SU-DHL-6 (cell line): ENCODE measurements at regions not wholly inside any gene's neighbourhood (a gene's known extent, or its start where the extent isn't known, plus 50 kb on each side); places are given as distances from the start of the nearest gene placed in this dataset.

Experiments
- H2AFZ ChIP-seq: fragments of 200-600 bp; sonication (generic); 2 replicates; pipeline ENCODE4 v1.6.1; 2014; ENCODE audit warnings: low read depth, mild to moderate bottlenecking, moderate library complexity, mixed read lengths, antibody characterized with exemption, low read length; ENCODE audit not compliant: severe bottlenecking
- H3F3A ChIP-seq: fragments of 200-600 bp; shearing (Covaris generic); 2 replicates; pipeline ENCODE4 v1.6.0; 2016; ENCODE audit warnings: antibody characterized with exemption, mild to moderate bottlenecking; ENCODE audit not compliant: insufficient read depth
- H3K27ac ChIP-seq: fragments of 200-600 bp; sonication (generic); 2 replicates; pipeline ENCODE4 v1.5.1; 2016; ENCODE audit warnings: low read depth, mild to moderate bottlenecking, low read length, moderate library complexity, mixed read lengths
- H3K27me3 ChIP-seq: fragments of 200-600 bp; sonication (generic), shearing (Covaris generic); 2 replicates; pipeline ENCODE4 v1.6.0; 2014; ENCODE audit warnings: mild to moderate bottlenecking, low read length
- H3K36me3 ChIP-seq: fragments of 200-600 bp; sonication (generic); 2 replicates; pipeline ENCODE4 v1.6.1; 2014; ENCODE audit warnings: mild to moderate bottlenecking, low read length, mixed read lengths
- H3K4me2 ChIP-seq: fragments of 300-600, 200-600 bp; shearing (Covaris generic), sonication (generic); 2 replicates; pipeline ENCODE4 v1.6.0; 2014; ENCODE audit warnings: low read length, low read depth, mild to moderate bottlenecking; ENCODE audit not compliant: poor library complexity, severe bottlenecking
- H3K4me3 ChIP-seq: fragments of 200-600 bp; sonication (generic); 2 replicates; pipeline ENCODE4 v1.5.1; 2014; ENCODE audit warnings: antibody characterized with exemption, low read length, mild to moderate bottlenecking, mixed read lengths; ENCODE audit not compliant: insufficient read depth, poor library complexity, severe bottlenecking
- H3K79me2 ChIP-seq: fragments of 200-600 bp; sonication (generic); 2 replicates; pipeline ENCODE4 v1.6.1; 2014; ENCODE audit warnings: mild to moderate bottlenecking, low read length, moderate library complexity; ENCODE audit not compliant: insufficient read depth
- H3K9ac ChIP-seq: fragments of 200-600 bp; sonication (generic); 2 replicates; pipeline ENCODE4 v1.7.0; 2014; ENCODE audit warnings: mild to moderate bottlenecking, low read length
- H3K9me2 ChIP-seq: fragments of 200-600 bp; sonication (generic); replicated peaks from 2 replicates; pipeline ENCODE4 v1.6.1; 2014; ENCODE audit warnings: low read length; ENCODE audit not compliant: insufficient read depth
- H3K9me3 ChIP-seq: fragments of 200-600 bp; sonication (generic); 2 replicates; pipeline ENCODE4 v1.6.1; 2014; ENCODE audit warnings: low read length, mixed read lengths; ENCODE audit not compliant: insufficient read depth
- H4K20me1 ChIP-seq: fragments of 200-600 bp; sonication (generic); 2 replicates; pipeline ENCODE4 v1.6.1; 2014; ENCODE audit warnings: low read depth, mild to moderate bottlenecking, antibody characterized with exemption, low read length, moderate library complexity, mixed read lengths
- CTCF ChIP-seq: fragments of 200-600 bp; sonication (generic); IDR thresholded peaks from one replicate; pipeline ENCODE4 v1.5.1; 2017; ENCODE audit warnings: antibody characterized with exemption, mild to moderate bottlenecking, low read length, moderate library complexity; ENCODE audit not compliant: insufficient read depth, poor library complexity, severe bottlenecking
- EZH2phosphoT487 ChIP-seq: fragments of 200-600 bp; sonication (generic), shearing (Covaris generic); conservative IDR thresholded peaks from 2 replicates; pipeline ENCODE4 v1.6.1; 2018; ENCODE audit warnings: mild to moderate bottlenecking, antibody characterized with exemption, low read length, moderate library complexity, mixed read lengths

- Histone ChIP-seq H3K27ac (no peak overlapping the region), H4K20me1 (no peaks in the 10 kb centered on the region), H3K4me2 (no peak overlapping the region), H2AFZ (no peak overlapping the region), H3K9me3 (no peaks in the 10 kb centered on the region), H3K4me3 (no peak overlapping the region), H3K9ac (no peak overlapping the region), H3K79me2 (no peaks in the 10 kb centered on the region), H3F3A (no peaks in the 10 kb centered on the region), H3K27me3 (no peaks in the 10 kb centered on the region), H3K36me3 (no peaks in the 10 kb centered on the region), H3K9me2 (no peaks in the 10 kb centered on the region)
- TF ChIP-seq EZH2phosphoT487 (no peak), CTCF (no peak)
Measured at GRCh38 chr4:52250154-52250553, 199.1 kb downstream of the SPATA18 start.

- no peak overlapping the region for H3K4me3 ChIP-seq
- H3F3A ChIP-seq: no peaks in the 10 kb centered on the region
- H3K9me2 ChIP-seq: no peaks in the 10 kb centered on the region
- no peaks in the 10 kb centered on the region for H3K79me2 ChIP-seq
- no peaks in the 10 kb centered on the region for H3K9me3 ChIP-seq
- H3K4me2 ChIP-seq: no peak overlapping the region
- no peak overlapping the region for H3K9ac ChIP-seq
- H3K27me3 ChIP-seq: no peaks in the 10 kb centered on the region
- no peaks in the 10 kb centered on the region for H4K20me1 ChIP-seq
- H3K36me3 ChIP-seq: no peaks in the 10 kb centered on the region
- TF ChIP-seq EZH2phosphoT487 (no peak), CTCF (no peak)
- no peak overlapping the region for H2AFZ ChIP-seq
- H3K27ac ChIP-seq: no peak overlapping the region
Measured at GRCh38 chr4:52251864-52252263, 200.8 kb downstream of the SPATA18 start.

GRCh38 chr4:52253025-52253424 is 201.9 kb downstream of the SPATA18 start:
- TF ChIP-seq EZH2phosphoT487 (no peak), CTCF (no peak)
- H3K27me3 ChIP-seq: no peaks in the 10 kb centered on the region
- no peak overlapping the region for H3K4me3 ChIP-seq
- H4K20me1 ChIP-seq: no peaks in the 10 kb centered on the region
- no peaks in the 10 kb centered on the region for H3K36me3 ChIP-seq
- H3K9ac ChIP-seq: no peak overlapping the region
- H3K79me2 ChIP-seq: no peaks in the 10 kb centered on the region
- no peak overlapping the region for H3K27ac ChIP-seq
- no peak overlapping the region for H3K4me2 ChIP-seq
- no peaks in the 10 kb centered on the region for H3K9me2 ChIP-seq
- H2AFZ ChIP-seq: no peak overlapping the region
- H3K9me3 ChIP-seq: no peaks in the 10 kb centered on the region
- H3F3A ChIP-seq: no peaks in the 10 kb centered on the region

- no peaks in the 10 kb centered on the region for H3K36me3 ChIP-seq
- TF ChIP-seq EZH2phosphoT487 (no peak), CTCF (no peak)
Measured at GRCh38 chr4:52256522-52256921, 205.4 kb downstream of the SPATA18 start.

More at GRCh38 chr4:52256522-52256921, 205.4 kb downstream of the SPATA18 start:
- H2AFZ ChIP-seq: no peak overlapping the region
- H3K4me2 ChIP-seq: no peak overlapping the region
- H3F3A ChIP-seq: no peaks in the 10 kb centered on the region
- H3K27me3 ChIP-seq: no peaks in the 10 kb centered on the region
- no peaks in the 10 kb centered on the region for H4K20me1 ChIP-seq
- no peaks in the 10 kb centered on the region for H3K79me2 ChIP-seq
- no peaks in the 10 kb centered on the region for H3K9me3 ChIP-seq
- no peaks in the 10 kb centered on the region for H3K9me2 ChIP-seq
- H3K27ac ChIP-seq: no peak overlapping the region
- H3K9ac ChIP-seq: no peak overlapping the region
- H3K4me3 ChIP-seq: no peak overlapping the region
